SK-N-SH treated with all-trans-retinoic acid at 6 μM for 48 hours (cell line): ENCODE measurements at regions not wholly inside any gene's neighbourhood (a gene's known extent, or its start where the extent isn't known, plus 50 kb on each side); places are given as distances from the start of the nearest gene placed in this dataset.

Source experiments
- ATAC-seq: fragments of 200-7000 bp; cut with Tn5 transposase; 3 replicates; pipeline ENCODE4 v1.9.1; 2020; ENCODE audit warnings: mild to moderate bottlenecking, moderate library complexity
- ARNTL ChIP-seq: fragments of 450-650 bp; formaldehyde crosslinking; IDR thresholded peaks from 2 replicates; pipeline ENCODE4 v1.5.0; 2020; ENCODE audit warnings: low read depth, mild to moderate bottlenecking, moderate library complexity, borderline replicate concordance
- BACH2 ChIP-seq: fragments of 250-450 bp; sonication (Bioruptor Pico); IDR thresholded peaks from 2 replicates; pipeline ENCODE4 v1.9.0; 2021; ENCODE audit warnings: mild to moderate bottlenecking, borderline replicate concordance
- CSDC2 ChIP-seq: fragments of 250-450 bp; sonication (Bioruptor Pico); IDR thresholded peaks from 2 replicates; pipeline ENCODE4 v1.5.0; 2020; ENCODE audit warnings: mild to moderate bottlenecking, moderate library complexity
- ESRRG ChIP-seq: fragments of 250-450 bp; sonication (Bioruptor Pico); IDR thresholded peaks from 2 replicates; pipeline ENCODE4 v1.6.1; 2021; ENCODE audit warnings: mild to moderate bottlenecking
- GLIS3 ChIP-seq: fragments of 250-450 bp; sonication (Bioruptor Pico); IDR thresholded peaks from 2 replicates; pipeline ENCODE4 v1.5.0; 2020; ENCODE audit warnings: mild to moderate bottlenecking, moderate library complexity
- ISL1 ChIP-seq: fragments of 250-450 bp; sonication (Bioruptor Pico); IDR thresholded peaks from 2 replicates; pipeline ENCODE4 v2.1.2; 2022; ENCODE audit warnings: mild to moderate bottlenecking, moderate library complexity
- OSR1 ChIP-seq: fragments of 250-450 bp; sonication (Bioruptor Pico); IDR thresholded peaks from 2 replicates; pipeline ENCODE4 v1.8.0; 2022; ENCODE audit warnings: moderate library complexity, mild to moderate bottlenecking, inconsistent platforms
- PATZ1 ChIP-seq: fragments of 250-450 bp; sonication (Bioruptor Pico); IDR thresholded peaks from 2 replicates; pipeline ENCODE4 v1.8.0; 2020; ENCODE audit warnings: mild to moderate bottlenecking, moderate library complexity, borderline replicate concordance
- RARB ChIP-seq: fragments of 250-450 bp; sonication (Bioruptor Pico); IDR thresholded peaks from 2 replicates; pipeline ENCODE4 v1.8.0; 2021; ENCODE audit warnings: mild to moderate bottlenecking, moderate library complexity
- SNAI2 ChIP-seq: fragments of 250-450 bp; sonication (Bioruptor Pico); IDR thresholded peaks from 2 replicates; pipeline ENCODE4 v1.5.0; 2020; ENCODE audit warnings: mild to moderate bottlenecking, moderate library complexity
- TCF4 ChIP-seq: fragments of 250-450 bp; sonication (Bioruptor Pico); IDR thresholded peaks from 2 replicates; pipeline ENCODE4 v1.8.0; 2021; ENCODE audit warnings: mild to moderate bottlenecking, moderate library complexity, borderline replicate concordance
- TOX ChIP-seq: fragments of 250-450 bp; sonication (Bioruptor Pico); IDR thresholded peaks from 2 replicates; pipeline ENCODE4 v1.8.0; 2021; ENCODE audit warnings: mild to moderate bottlenecking, moderate library complexity, borderline replicate concordance
- ZC3H10 ChIP-seq: fragments of 250-450 bp; sonication (Bioruptor Pico); IDR thresholded peaks from 2 replicates; pipeline ENCODE4 v1.5.1; 2021; ENCODE audit warnings: mild to moderate bottlenecking, moderate library complexity
- ZFP3 ChIP-seq: fragments of 250-450 bp; sonication (Bioruptor Pico); IDR thresholded peaks from 2 replicates; pipeline ENCODE4 v1.5.0; 2020; ENCODE audit warnings: mild to moderate bottlenecking, moderate library complexity
- ZFP30 ChIP-seq: fragments of 450-650 bp; formaldehyde crosslinking; IDR thresholded peaks from 2 replicates; pipeline ENCODE4 v1.5.0; 2022; ENCODE audit warnings: mild to moderate bottlenecking, moderate library complexity
- ZNF565 ChIP-seq: fragments of 450-650 bp; formaldehyde crosslinking; conservative IDR thresholded peaks from 2 replicates; pipeline ENCODE4 v1.5.0; 2020; ENCODE audit warnings: low read depth, mild to moderate bottlenecking, moderate library complexity
- ZNF70 ChIP-seq: fragments of 450-650 bp; formaldehyde crosslinking; IDR thresholded peaks from 2 replicates; pipeline ENCODE4 v1.5.0; 2020; ENCODE audit warnings: mild to moderate bottlenecking, moderate library complexity
- ZNF8 ChIP-seq: fragments of 450-650 bp; formaldehyde crosslinking; IDR thresholded peaks from 2 replicates; pipeline ENCODE4 v1.5.0; 2020; ENCODE audit warnings: mild to moderate bottlenecking, moderate library complexity
- TF ChIP-seq, protein P1 (sequence below): fragments of 250-450 bp; sonication (Bioruptor Pico); IDR thresholded peaks from 2 replicates; pipeline ENCODE4 v1.5.0; 2020; ENCODE audit warnings: mild to moderate bottlenecking, moderate library complexity
- TF ChIP-seq, protein P2 (sequence below): fragments of 250-450 bp; sonication (Bioruptor Pico); IDR thresholded peaks from 2 replicates; pipeline ENCODE4 v1.8.0; 2021; ENCODE audit warnings: low read depth, mild to moderate bottlenecking, moderate library complexity, borderline replicate concordance
- TF ChIP-seq, protein P3 (sequence below): fragments of 250-450 bp; sonication (Bioruptor Pico); IDR thresholded peaks from 2 replicates; pipeline ENCODE4 v1.5.1; 2020; ENCODE audit warnings: low read depth, mild to moderate bottlenecking, moderate library complexity
- TF ChIP-seq, protein P4 (sequence below): fragments of 250-450 bp; sonication (Bioruptor Pico); IDR thresholded peaks from 2 replicates; pipeline ENCODE4 v1.5.1; 2021; ENCODE audit warnings: mild to moderate bottlenecking, moderate library complexity

DNA sequence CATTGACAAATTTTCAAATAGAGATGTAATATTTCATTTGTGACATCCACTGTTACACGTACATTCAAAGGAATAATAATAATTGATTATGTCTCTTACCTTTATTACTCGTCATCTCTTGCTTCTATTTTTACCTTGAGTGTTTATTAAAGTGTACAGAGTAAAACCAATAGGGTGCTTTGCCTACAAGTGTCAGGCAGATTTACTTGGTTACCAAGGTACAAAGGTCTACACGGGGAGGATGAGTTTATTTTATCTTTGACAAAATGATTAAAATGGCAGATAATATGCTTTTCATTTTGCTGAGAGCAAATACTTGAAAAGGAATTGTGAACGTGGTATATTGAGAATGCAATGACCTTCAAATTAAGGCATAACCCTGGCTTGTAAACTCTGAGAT lies 137.8 kb upstream of the SOX5 start:
- no peak for ATAC-seq

GRCh38 chr12:24084800-24085199 lies 135.3 kb upstream of the SOX5 start:
- ATAC-seq = no peak
- TF ChIP-seq ISL1 (CRISPR knock-in tag) (no peak), ZNF565 (CRISPR knock-in tag) (no peak), ZNF8 (no peak), GLIS3 (CRISPR knock-in tag) (no peak), ARNTL (no peak), ZNF70 (CRISPR knock-in tag) (no peak), ZC3H10 (no peak), CSDC2 (CRISPR knock-in tag) (no peak), ZFP30 (CRISPR knock-in tag) (no peak), RARB (CRISPR knock-in tag) (no peak)
- TF ChIP-seq, protein P1, sequence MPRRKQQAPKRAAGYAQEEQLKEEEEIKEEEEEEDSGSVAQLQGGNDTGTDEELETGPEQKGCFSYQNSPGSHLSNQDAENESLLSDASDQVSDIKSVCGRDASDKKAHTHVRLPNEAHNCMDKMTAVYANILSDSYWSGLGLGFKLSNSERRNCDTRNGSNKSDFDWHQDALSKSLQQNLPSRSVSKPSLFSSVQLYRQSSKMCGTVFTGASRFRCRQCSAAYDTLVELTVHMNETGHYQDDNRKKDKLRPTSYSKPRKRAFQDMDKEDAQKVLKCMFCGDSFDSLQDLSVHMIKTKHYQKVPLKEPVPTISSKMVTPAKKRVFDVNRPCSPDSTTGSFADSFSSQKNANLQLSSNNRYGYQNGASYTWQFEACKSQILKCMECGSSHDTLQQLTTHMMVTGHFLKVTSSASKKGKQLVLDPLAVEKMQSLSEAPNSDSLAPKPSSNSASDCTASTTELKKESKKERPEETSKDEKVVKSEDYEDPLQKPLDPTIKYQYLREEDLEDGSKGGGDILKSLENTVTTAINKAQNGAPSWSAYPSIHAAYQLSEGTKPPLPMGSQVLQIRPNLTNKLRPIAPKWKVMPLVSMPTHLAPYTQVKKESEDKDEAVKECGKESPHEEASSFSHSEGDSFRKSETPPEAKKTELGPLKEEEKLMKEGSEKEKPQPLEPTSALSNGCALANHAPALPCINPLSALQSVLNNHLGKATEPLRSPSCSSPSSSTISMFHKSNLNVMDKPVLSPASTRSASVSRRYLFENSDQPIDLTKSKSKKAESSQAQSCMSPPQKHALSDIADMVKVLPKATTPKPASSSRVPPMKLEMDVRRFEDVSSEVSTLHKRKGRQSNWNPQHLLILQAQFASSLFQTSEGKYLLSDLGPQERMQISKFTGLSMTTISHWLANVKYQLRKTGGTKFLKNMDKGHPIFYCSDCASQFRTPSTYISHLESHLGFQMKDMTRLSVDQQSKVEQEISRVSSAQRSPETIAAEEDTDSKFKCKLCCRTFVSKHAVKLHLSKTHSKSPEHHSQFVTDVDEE (CRISPR knock-in tag) = no peak
- TF ChIP-seq, protein P2, sequence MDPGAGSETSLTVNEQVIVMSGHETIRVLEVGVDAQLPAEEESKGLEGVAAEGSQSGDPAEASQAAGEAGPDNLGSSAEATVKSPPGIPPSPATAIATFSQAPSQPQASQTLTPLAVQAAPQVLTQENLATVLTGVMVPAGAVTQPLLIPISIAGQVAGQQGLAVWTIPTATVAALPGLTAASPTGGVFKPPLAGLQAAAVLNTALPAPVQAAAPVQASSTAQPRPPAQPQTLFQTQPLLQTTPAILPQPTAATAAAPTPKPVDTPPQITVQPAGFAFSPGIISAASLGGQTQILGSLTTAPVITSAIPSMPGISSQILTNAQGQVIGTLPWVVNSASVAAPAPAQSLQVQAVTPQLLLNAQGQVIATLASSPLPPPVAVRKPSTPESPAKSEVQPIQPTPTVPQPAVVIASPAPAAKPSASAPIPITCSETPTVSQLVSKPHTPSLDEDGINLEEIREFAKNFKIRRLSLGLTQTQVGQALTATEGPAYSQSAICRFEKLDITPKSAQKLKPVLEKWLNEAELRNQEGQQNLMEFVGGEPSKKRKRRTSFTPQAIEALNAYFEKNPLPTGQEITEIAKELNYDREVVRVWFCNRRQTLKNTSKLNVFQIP (CRISPR knock-in tag) = no peak
- TF ChIP-seq, protein P3, sequence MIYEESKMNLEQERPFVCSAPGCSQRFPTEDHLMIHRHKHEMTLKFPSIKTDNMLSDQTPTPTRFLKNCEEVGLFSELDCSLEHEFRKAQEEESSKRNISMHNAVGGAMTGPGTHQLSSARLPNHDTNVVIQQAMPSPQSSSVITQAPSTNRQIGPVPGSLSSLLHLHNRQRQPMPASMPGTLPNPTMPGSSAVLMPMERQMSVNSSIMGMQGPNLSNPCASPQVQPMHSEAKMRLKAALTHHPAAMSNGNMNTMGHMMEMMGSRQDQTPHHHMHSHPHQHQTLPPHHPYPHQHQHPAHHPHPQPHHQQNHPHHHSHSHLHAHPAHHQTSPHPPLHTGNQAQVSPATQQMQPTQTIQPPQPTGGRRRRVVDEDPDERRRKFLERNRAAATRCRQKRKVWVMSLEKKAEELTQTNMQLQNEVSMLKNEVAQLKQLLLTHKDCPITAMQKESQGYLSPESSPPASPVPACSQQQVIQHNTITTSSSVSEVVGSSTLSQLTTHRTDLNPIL (CRISPR knock-in tag) = no peak

More for the DNA sequence above, 137.8 kb upstream of the SOX5 start:
- no peak for TF ChIP-seq ZC3H10
- TF ChIP-seq, protein P1 (CRISPR knock-in tag) = no peak
- TF ChIP-seq SNAI2 (CRISPR knock-in tag) = no peak
- no peak for TF ChIP-seq ZNF8
- no peak for TF ChIP-seq GLIS3 (CRISPR knock-in tag)
- no peak for TF ChIP-seq ZNF565 (CRISPR knock-in tag)
- TF ChIP-seq BACH2 (CRISPR knock-in tag) = no peak
- TF ChIP-seq ARNTL = no peak
- no peak for TF ChIP-seq CSDC2 (CRISPR knock-in tag)
- TF ChIP-seq, protein P4, sequence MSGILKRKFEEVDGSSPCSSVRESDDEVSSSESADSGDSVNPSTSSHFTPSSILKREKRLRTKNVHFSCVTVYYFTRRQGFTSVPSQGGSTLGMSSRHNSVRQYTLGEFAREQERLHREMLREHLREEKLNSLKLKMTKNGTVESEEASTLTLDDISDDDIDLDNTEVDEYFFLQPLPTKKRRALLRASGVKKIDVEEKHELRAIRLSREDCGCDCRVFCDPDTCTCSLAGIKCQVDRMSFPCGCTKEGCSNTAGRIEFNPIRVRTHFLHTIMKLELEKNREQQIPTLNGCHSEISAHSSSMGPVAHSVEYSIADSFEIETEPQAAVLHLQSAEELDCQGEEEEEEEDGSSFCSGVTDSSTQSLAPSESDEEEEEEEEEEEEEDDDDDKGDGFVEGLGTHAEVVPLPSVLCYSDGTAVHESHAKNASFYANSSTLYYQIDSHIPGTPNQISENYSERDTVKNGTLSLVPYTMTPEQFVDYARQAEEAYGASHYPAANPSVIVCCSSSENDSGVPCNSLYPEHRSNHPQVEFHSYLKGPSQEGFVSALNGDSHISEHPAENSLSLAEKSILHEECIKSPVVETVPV (CRISPR knock-in tag) = no peak
- no peak for TF ChIP-seq PATZ1 (CRISPR knock-in tag)
- TF ChIP-seq TCF4 = no peak
- TF ChIP-seq ISL1 (CRISPR knock-in tag) = no peak
- no peak for TF ChIP-seq ZNF70 (CRISPR knock-in tag)
- TF ChIP-seq ZFP30 (CRISPR knock-in tag) = no peak
- TF ChIP-seq, protein P2 (CRISPR knock-in tag) = no peak
- TF ChIP-seq ESRRG (CRISPR knock-in tag) = no peak
- no peak for TF ChIP-seq TOX (CRISPR knock-in tag)
- TF ChIP-seq OSR1 (CRISPR knock-in tag) = no peak
- no peak for TF ChIP-seq ZFP3 (CRISPR knock-in tag)
- TF ChIP-seq, all 23 proteins: peak for 0
